Liver (tissue), 8 donors: ENCODE measurements at regions not wholly inside any gene's neighbourhood (a gene's known extent, or its start where the extent isn't known, plus 50 kb on each side); places are given as distances from the start of the nearest gene placed in this dataset.

Source experiments
- DNase-seq: peaks from one replicate; pipeline ENCODE4 v3.0.0-alpha.2; 2017; ENCODE audit warnings: low spot score
- H3K27ac ChIP-seq, 2 donors: one replicate each; pipeline ENCODE4 v1.7.0; 2013; ENCODE audit warnings: inconsistent platforms in 2 of 2, low read length in 2 of 2, control low read depth in 1 of 2, low read depth in 1 of 2, mild to moderate bottlenecking in 1 of 2
- H3K27me3 ChIP-seq, 4 donors: one replicate each; pipeline versions ENCODE4 v1.6.1 to v1.7.0; 2013; ENCODE audit warnings: low read length in 3 of 4, inconsistent platforms in 1 of 4, mild to moderate bottlenecking in 1 of 4, moderate library complexity in 1 of 4; ENCODE audit not compliant: control insufficient read depth in 4 of 4, insufficient read depth in 4 of 4
- H3K36me3 ChIP-seq, 4 donors: one replicate each; pipeline versions ENCODE4 v1.6.1 to v1.7.0; 2013; ENCODE audit warnings: low read length in 3 of 4, mild to moderate bottlenecking in 3 of 4, low read depth in 1 of 4, moderate library complexity in 1 of 4; ENCODE audit not compliant: control insufficient read depth in 4 of 4, insufficient read depth in 3 of 4
- H3K4me1 ChIP-seq, 4 donors: one replicate each; pipeline versions ENCODE4 v1.6.1 to v1.7.0; 2013; ENCODE audit warnings: low read length in 3 of 4, mild to moderate bottlenecking in 3 of 4, moderate library complexity in 1 of 4; ENCODE audit not compliant: control insufficient read depth in 4 of 4, insufficient read depth in 4 of 4
- H3K4me3 ChIP-seq, 3 donors: one replicate each; pipeline versions ENCODE4 v1.6.1 to v1.7.0; 2013; ENCODE audit warnings: low read length in 3 of 3, control low read depth in 1 of 3, low read depth in 1 of 3, mild to moderate bottlenecking in 1 of 3
- H3K9ac ChIP-seq, 2 donors: one replicate each; pipeline ENCODE4 v1.7.0; 2013; ENCODE audit warnings: low read length in 2 of 2, mild to moderate bottlenecking in 2 of 2, moderate library complexity in 2 of 2, control low read depth in 1 of 2, low read depth in 1 of 2
- H3K9me3 ChIP-seq, 4 donors: one replicate each; pipeline versions ENCODE4 v1.6.1 to v1.7.0; 2013; ENCODE audit warnings: low read length in 3 of 4; ENCODE audit not compliant: control insufficient read depth in 4 of 4
- EGR1 ChIP-seq, 2 donors: IDR thresholded peaks; 2 replicates each; pipeline ENCODE4 v1.6.1; 2016 to 2018; ENCODE audit warnings: antibody characterized with exemption in 2 of 2, low read depth in 2 of 2
- FOXA1 ChIP-seq: IDR thresholded peaks from 2 replicates; pipeline ENCODE4 v1.6.1; 2016; ENCODE audit warnings: antibody characterized with exemption
- FOXA2 ChIP-seq: IDR thresholded peaks from 2 replicates; pipeline ENCODE4 v1.6.1; 2016; ENCODE audit warnings: antibody characterized with exemption
- GABPA ChIP-seq, 2 donors: IDR thresholded peaks in 1 of 2; conservative IDR thresholded peaks in 1 of 2; 2 replicates each; pipeline ENCODE4 v1.6.1; 2016; ENCODE audit warnings: antibody characterized with exemption in 2 of 2, mild to moderate bottlenecking in 1 of 2, moderate library complexity in 1 of 2
- HNF4A ChIP-seq, 2 donors: conservative IDR thresholded peaks; 2 replicates each; pipeline ENCODE4 v1.6.1; 2016; ENCODE audit warnings: antibody characterized with exemption in 2 of 2, mild to moderate bottlenecking in 2 of 2
- HNF4G ChIP-seq: IDR thresholded peaks from 2 replicates; pipeline ENCODE4 v1.6.1; 2016; ENCODE audit warnings: antibody characterized with exemption
- JUND ChIP-seq, 2 donors: IDR thresholded peaks; 2 replicates each; pipeline ENCODE4 v1.6.1; 2016; ENCODE audit warnings: antibody characterized with exemption in 2 of 2
- NR2F2 ChIP-seq: IDR thresholded peaks from 2 replicates; pipeline ENCODE4 v1.6.1; 2016; ENCODE audit warnings: antibody characterized with exemption
- RAD21 ChIP-seq, 2 donors: IDR thresholded peaks; 2 replicates each; pipeline ENCODE4 v1.6.1; 2016; ENCODE audit warnings: antibody characterized with exemption in 2 of 2, mild to moderate bottlenecking in 2 of 2
- RXRA ChIP-seq, 2 donors: IDR thresholded peaks; 2 replicates each; pipeline ENCODE4 v1.6.1; 2017 to 2018; ENCODE audit warnings: antibody characterized with exemption in 2 of 2, mild to moderate bottlenecking in 1 of 2
- SP1 ChIP-seq: IDR thresholded peaks from 2 replicates; pipeline ENCODE4 v1.6.1; 2018; ENCODE audit warnings: antibody characterized with exemption, mild to moderate bottlenecking
- TAF1 ChIP-seq: conservative IDR thresholded peaks from 2 replicates; pipeline ENCODE4 v1.6.1; 2016; ENCODE audit warnings: antibody characterized with exemption, mild to moderate bottlenecking
- YY1 ChIP-seq: IDR thresholded peaks from 2 replicates; pipeline ENCODE4 v1.6.1; 2016; ENCODE audit warnings: antibody characterized with exemption, mild to moderate bottlenecking
- WGBS: extraction: QIAGEN DNeasy Blood & Tissue Kit; methylation state at CpG from one replicate; pipeline ENCODE4 v1.1.7; 2013; 5-methylcytosine and 5-hydroxymethylcytosine counted together
- TF ChIP-seq, protein P1 (sequence below): IDR thresholded peaks from 2 replicates; pipeline ENCODE4 v1.6.1; 2016; ENCODE audit warnings: antibody characterized with exemption
- TF ChIP-seq, protein P2 (sequence below): IDR thresholded peaks from 2 replicates; pipeline ENCODE4 v1.6.1; 2016; ENCODE audit warnings: antibody characterized with exemption, mild to moderate bottlenecking
- TF ChIP-seq, protein P3 (sequence below): IDR thresholded peaks from 2 replicates; pipeline ENCODE4 v1.6.1; 2016; ENCODE audit warnings: antibody characterized with exemption
- TF ChIP-seq, protein P4 (sequence below): IDR thresholded peaks from 2 replicates; pipeline ENCODE4 v1.6.1; 2016; ENCODE audit warnings: antibody characterized with exemption
- TF ChIP-seq, protein P5 (sequence below): fragments of 150-350 bp; IDR thresholded peaks from 2 replicates; pipeline ENCODE4 v1.5.1; 2017; ENCODE audit warnings: improper control_type of control experiment, low read depth, low read length; ENCODE audit not compliant: missing input control
- donor health status: healthy.
- donor health status: healthy.
- donor health status: healthy.
- donor health status: healthy.
- donor health status: healthy.

DNA sequence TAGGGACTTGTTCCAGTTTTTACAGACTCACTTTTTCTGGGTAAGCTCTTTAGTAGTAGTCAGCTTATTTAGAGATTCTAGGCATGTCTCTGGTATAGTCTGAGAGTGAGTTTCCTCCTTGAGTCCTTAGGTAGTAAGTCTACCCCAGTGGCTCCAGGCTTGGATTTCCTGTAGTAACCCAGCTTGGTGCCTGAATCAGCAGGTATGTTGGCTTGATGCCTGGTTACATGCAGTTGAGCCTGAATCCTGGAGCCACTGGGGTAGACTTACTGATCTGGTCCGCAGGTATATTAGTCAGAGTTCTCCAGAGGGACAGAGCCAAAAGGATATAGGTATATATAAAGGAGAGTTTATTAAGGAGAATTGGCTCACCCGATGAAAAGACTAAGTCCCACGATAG is 85.8 kb upstream of the RBMS3 start (continued):
- TF ChIP-seq, protein P1, sequence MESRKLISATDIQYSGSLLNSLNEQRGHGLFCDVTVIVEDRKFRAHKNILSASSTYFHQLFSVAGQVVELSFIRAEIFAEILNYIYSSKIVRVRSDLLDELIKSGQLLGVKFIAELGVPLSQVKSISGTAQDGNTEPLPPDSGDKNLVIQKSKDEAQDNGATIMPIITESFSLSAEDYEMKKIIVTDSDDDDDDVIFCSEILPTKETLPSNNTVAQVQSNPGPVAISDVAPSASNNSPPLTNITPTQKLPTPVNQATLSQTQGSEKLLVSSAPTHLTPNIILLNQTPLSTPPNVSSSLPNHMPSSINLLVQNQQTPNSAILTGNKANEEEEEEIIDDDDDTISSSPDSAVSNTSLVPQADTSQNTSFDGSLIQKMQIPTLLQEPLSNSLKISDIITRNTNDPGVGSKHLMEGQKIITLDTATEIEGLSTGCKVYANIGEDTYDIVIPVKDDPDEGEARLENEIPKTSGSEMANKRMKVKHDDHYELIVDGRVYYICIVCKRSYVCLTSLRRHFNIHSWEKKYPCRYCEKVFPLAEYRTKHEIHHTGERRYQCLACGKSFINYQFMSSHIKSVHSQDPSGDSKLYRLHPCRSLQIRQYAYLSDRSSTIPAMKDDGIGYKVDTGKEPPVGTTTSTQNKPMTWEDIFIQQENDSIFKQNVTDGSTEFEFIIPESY = no peak
- no peak for TF ChIP-seq SP1
- no peak for TF ChIP-seq FOXA2
- TF ChIP-seq RAD21 (IDR thresholded peaks at IDR 0.05) = no peak

DNA sequence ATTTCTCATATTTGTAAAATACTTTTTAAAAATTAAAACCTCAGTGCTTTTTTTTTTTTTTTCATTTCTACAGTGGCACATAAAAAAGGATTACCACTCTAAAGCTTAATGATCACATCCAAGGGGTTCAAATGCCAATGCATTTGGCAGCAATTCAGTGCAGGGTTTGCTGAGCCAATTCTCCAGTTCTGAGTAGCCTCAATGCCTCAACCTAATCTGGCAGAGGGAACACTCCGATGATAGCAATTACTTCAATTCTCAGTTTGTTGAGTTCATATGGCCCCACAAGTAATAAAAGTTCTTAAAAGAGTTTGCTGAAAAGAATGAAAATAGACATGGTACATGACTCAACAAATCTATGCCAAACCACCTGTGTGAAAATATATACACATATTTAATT is 79.3 kb upstream of the RBMS3 start:
- no peaks in the 10 kb centered on the region for H3K4me1 ChIP-seq
- no peaks in the 10 kb centered on the region for H3K9me3 ChIP-seq
- WGBS = 77% methylated on average over 1 of the region's 1 CpG
- DNase-seq = no peak
- H3K27ac ChIP-seq = no peak overlapping the region
- TF ChIP-seq GABPA (IDR thresholded peaks at IDR 0.05 in 1 of 2, conservative IDR thresholded peaks at IDR 0.05 in 1 of 2) = no peak
- TF ChIP-seq, protein P2, sequence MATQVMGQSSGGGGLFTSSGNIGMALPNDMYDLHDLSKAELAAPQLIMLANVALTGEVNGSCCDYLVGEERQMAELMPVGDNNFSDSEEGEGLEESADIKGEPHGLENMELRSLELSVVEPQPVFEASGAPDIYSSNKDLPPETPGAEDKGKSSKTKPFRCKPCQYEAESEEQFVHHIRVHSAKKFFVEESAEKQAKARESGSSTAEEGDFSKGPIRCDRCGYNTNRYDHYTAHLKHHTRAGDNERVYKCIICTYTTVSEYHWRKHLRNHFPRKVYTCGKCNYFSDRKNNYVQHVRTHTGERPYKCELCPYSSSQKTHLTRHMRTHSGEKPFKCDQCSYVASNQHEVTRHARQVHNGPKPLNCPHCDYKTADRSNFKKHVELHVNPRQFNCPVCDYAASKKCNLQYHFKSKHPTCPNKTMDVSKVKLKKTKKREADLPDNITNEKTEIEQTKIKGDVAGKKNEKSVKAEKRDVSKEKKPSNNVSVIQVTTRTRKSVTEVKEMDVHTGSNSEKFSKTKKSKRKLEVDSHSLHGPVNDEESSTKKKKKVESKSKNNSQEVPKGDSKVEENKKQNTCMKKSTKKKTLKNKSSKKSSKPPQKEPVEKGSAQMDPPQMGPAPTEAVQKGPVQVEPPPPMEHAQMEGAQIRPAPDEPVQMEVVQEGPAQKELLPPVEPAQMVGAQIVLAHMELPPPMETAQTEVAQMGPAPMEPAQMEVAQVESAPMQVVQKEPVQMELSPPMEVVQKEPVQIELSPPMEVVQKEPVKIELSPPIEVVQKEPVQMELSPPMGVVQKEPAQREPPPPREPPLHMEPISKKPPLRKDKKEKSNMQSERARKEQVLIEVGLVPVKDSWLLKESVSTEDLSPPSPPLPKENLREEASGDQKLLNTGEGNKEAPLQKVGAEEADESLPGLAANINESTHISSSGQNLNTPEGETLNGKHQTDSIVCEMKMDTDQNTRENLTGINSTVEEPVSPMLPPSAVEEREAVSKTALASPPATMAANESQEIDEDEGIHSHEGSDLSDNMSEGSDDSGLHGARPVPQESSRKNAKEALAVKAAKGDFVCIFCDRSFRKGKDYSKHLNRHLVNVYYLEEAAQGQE = no peak
- no peak for TF ChIP-seq RXRA (IDR thresholded peaks at IDR 0.05)
- TF ChIP-seq FOXA1 = no peak
- TF ChIP-seq HNF4A (conservative IDR thresholded peaks at IDR 0.05) = no peak
- no peak for TF ChIP-seq FOXA2
- no peak for TF ChIP-seq HNF4G
- TF ChIP-seq, protein P1 = no peak
- TF ChIP-seq YY1 = no peak
- TF ChIP-seq EGR1 (IDR thresholded peaks at IDR 0.05; ENCODE audit: low read depth in 2 of 2) = no peak
- TF ChIP-seq, protein P3, sequence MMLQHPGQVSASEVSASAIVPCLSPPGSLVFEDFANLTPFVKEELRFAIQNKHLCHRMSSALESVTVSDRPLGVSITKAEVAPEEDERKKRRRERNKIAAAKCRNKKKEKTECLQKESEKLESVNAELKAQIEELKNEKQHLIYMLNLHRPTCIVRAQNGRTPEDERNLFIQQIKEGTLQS = no peak
- no peak for TF ChIP-seq NR2F2
- TF ChIP-seq TAF1 = no peak
- no peak for TF ChIP-seq JUND (IDR thresholded peaks at IDR 0.05)
- TF ChIP-seq, protein P4, sequence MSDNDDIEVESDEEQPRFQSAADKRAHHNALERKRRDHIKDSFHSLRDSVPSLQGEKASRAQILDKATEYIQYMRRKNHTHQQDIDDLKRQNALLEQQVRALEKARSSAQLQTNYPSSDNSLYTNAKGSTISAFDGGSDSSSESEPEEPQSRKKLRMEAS = no peak
- no peak for TF ChIP-seq SP1
- TF ChIP-seq, protein P5, sequence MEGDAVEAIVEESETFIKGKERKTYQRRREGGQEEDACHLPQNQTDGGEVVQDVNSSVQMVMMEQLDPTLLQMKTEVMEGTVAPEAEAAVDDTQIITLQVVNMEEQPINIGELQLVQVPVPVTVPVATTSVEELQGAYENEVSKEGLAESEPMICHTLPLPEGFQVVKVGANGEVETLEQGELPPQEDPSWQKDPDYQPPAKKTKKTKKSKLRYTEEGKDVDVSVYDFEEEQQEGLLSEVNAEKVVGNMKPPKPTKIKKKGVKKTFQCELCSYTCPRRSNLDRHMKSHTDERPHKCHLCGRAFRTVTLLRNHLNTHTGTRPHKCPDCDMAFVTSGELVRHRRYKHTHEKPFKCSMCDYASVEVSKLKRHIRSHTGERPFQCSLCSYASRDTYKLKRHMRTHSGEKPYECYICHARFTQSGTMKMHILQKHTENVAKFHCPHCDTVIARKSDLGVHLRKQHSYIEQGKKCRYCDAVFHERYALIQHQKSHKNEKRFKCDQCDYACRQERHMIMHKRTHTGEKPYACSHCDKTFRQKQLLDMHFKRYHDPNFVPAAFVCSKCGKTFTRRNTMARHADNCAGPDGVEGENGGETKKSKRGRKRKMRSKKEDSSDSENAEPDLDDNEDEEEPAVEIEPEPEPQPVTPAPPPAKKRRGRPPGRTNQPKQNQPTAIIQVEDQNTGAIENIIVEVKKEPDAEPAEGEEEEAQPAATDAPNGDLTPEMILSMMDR = no peak
- TF ChIP-seq RAD21 (IDR thresholded peaks at IDR 0.05) = no peak
- no peak overlapping the region for H3K4me3 ChIP-seq
- peaks cover 0 to 4% (median 0%) of the 10 kb centered on the region in 4 donors for H3K27me3 ChIP-seq
- H3K36me3 ChIP-seq = no peaks in the 10 kb centered on the region
- H3K9ac ChIP-seq = no peak overlapping the region
